Neuronal stem cell (in vitro differentiated cells): ENCODE measurements at regions not wholly inside any gene's neighbourhood (a gene's known extent, or its start where the extent isn't known, plus 50 kb on each side); places are given as distances from the start of the nearest gene placed in this dataset.

Source experiments
- DNase-seq: peaks from one replicate; pipeline ENCODE4 v3.0.0-alpha.2; 2013; ENCODE audit warnings: low spot score
- H2AFZ ChIP-seq: one replicate; pipeline ENCODE4 v1.6.1; 2013; ENCODE audit warnings: mild to moderate bottlenecking, low read length, inconsistent platforms
- H2AK5ac ChIP-seq: 2 replicates; pipeline ENCODE4 v1.6.1; 2013; ENCODE audit warnings: low read depth, mild to moderate bottlenecking, inconsistent platforms, low read length, moderate library complexity, mixed read lengths
- H2BK120ac ChIP-seq: 2 replicates; pipeline ENCODE4 v1.6.1; 2013; ENCODE audit warnings: low read depth, mild to moderate bottlenecking, inconsistent platforms, low read length, moderate library complexity, mixed read lengths
- H2BK12ac ChIP-seq: one replicate; pipeline ENCODE4 v1.6.1; 2013; ENCODE audit warnings: low read length, inconsistent platforms
- H2BK15ac ChIP-seq: 2 replicates; pipeline ENCODE4 v1.6.1; 2013; ENCODE audit warnings: mild to moderate bottlenecking, low read length, inconsistent platforms, mixed read lengths
- H2BK5ac ChIP-seq: one replicate; pipeline ENCODE4 v1.6.1; 2013; ENCODE audit warnings: inconsistent platforms, mild to moderate bottlenecking, low read length, moderate library complexity
- H3K14ac ChIP-seq: one replicate; pipeline ENCODE4 v1.6.1; 2013; ENCODE audit warnings: low read length, inconsistent platforms
- H3K18ac ChIP-seq: 2 replicates; pipeline ENCODE4 v1.6.1; 2013; ENCODE audit warnings: low read length, inconsistent platforms
- H3K23ac ChIP-seq: 2 replicates; pipeline ENCODE4 v1.6.1; 2013; ENCODE audit warnings: low read depth, mild to moderate bottlenecking, mixed read lengths, low read length, inconsistent platforms; ENCODE audit not compliant: poor library complexity
- H3K27ac ChIP-seq: replicated peaks from 3 replicates; pipeline ENCODE4 v1.5.1; 2013; ENCODE audit warnings: low read length, inconsistent platforms
- H3K27me3 ChIP-seq, 3 experiments: 2 replicates each; pipeline ENCODE4 v1.6.1; 2013; ENCODE audit warnings: low read length in 3 of 3, mild to moderate bottlenecking in 2 of 3, inconsistent platforms in 1 of 3, low read depth in 1 of 3, mixed read lengths in 1 of 3, moderate library complexity in 1 of 3; ENCODE audit not compliant: control insufficient read depth in 3 of 3, insufficient read depth in 3 of 3
- H3K36me3 ChIP-seq, 2 donors: replicated peaks in 1 of 2; 2 replicates each; pipeline ENCODE4 v1.6.1; 2013; ENCODE audit warnings: low read length in 2 of 2; ENCODE audit not compliant: control insufficient read depth in 2 of 2, insufficient read depth in 2 of 2
- H3K4ac ChIP-seq: 2 replicates; pipeline ENCODE4 v1.6.1; 2013; ENCODE audit warnings: inconsistent platforms, mild to moderate bottlenecking, low read length, moderate library complexity
- H3K4me1 ChIP-seq, 2 donors: 1 replicate in 1 of 2; 2 replicates in 1 of 2; pipeline ENCODE4 v1.6.1; 2013; ENCODE audit warnings: low read length in 2 of 2, low read depth in 1 of 2; ENCODE audit not compliant: control insufficient read depth in 2 of 2, insufficient read depth in 1 of 2
- H3K4me2 ChIP-seq: one replicate; pipeline ENCODE4 v1.6.1; 2013; ENCODE audit warnings: mild to moderate bottlenecking, low read length, inconsistent platforms; ENCODE audit not compliant: insufficient read depth, poor library complexity, severe bottlenecking
- H3K4me3 ChIP-seq, 2 donors: 2 replicates each; pipeline ENCODE4 v1.5.1; 2013; ENCODE audit warnings: low read length in 2 of 2, mild to moderate bottlenecking in 2 of 2, inconsistent platforms in 1 of 2, moderate library complexity in 1 of 2
- H3K79me1 ChIP-seq: one replicate; pipeline ENCODE4 v1.6.1; 2013; ENCODE audit warnings: low read depth, mild to moderate bottlenecking, inconsistent platforms, low read length, moderate library complexity
- H3K9ac ChIP-seq: one replicate; pipeline ENCODE4 v1.6.1; 2013; ENCODE audit warnings: mild to moderate bottlenecking, low read depth, low read length, inconsistent platforms; ENCODE audit not compliant: poor library complexity
- H3K9me3 ChIP-seq, 2 donors: replicated peaks in 1 of 2; 2 replicates each; pipeline versions ENCODE3 to v1.6.1; 2013; ENCODE audit warnings: low read length in 2 of 2, mild to moderate bottlenecking in 2 of 2, inconsistent platforms in 1 of 2, low read depth in 1 of 2, mixed read lengths in 1 of 2, moderate library complexity in 1 of 2; ENCODE audit not compliant: control insufficient read depth in 2 of 2, insufficient read depth in 1 of 2
- H4K8ac ChIP-seq: one replicate; pipeline ENCODE4 v1.6.1; 2013; ENCODE audit warnings: low read depth, mild to moderate bottlenecking, inconsistent platforms, low read length, moderate library complexity
- H4K91ac ChIP-seq: one replicate; pipeline ENCODE4 v1.6.1; 2013; ENCODE audit warnings: low read length, low read depth, mild to moderate bottlenecking, inconsistent platforms; ENCODE audit not compliant: poor library complexity
- WGBS, 2 donors: extraction: QIAGEN DNeasy Blood & Tissue Kit; methylation state at CpG; one replicate each; pipeline ENCODE4 v1.1.7; 2013; ENCODE audit warnings: missing lambda C conversion rate in 2 of 2, mixed read lengths in 1 of 2; ENCODE audit not compliant: insufficient read length in 2 of 2, insufficient replicate concordance in 1 of 2; ENCODE audit errors: extremely low coverage in 2 of 2; 5-methylcytosine and 5-hydroxymethylcytosine counted together

DNA sequence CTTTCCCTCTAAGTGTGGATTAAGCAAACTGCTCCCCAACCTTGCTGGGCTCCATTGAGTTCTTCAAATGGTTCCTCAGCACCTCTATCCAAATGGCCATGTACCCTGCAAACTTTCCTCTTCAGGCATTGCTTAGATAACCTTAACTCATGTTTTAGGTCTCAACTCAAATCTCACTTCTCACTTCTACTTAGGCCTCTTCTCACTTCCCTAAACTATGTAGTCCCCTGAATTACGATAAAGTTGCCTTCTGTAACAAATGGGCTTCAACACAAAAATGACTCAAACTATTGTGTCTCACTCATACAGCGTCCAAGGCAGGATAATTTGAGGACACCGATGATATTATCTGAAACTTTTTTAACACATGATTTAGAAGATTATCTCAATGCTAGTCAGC, 62.4 kb upstream of the STAC start:
- Histone ChIP-seq H2BK12ac (no peak overlapping the region), H3K27ac (no peak overlapping the region), H3K23ac (no peak overlapping the region), H3K4ac (no peak overlapping the region), H2BK120ac (no peak overlapping the region), H3K18ac (no peak overlapping the region), H4K8ac (no peak overlapping the region), H3K9ac (no peak overlapping the region), H3K36me3 (no peaks in the 10 kb centered on the region), H3K14ac (no peak overlapping the region), H3K4me1 (peaks cover 0 to 6% of the 10 kb centered on the region in 2 donors), H3K79me1 (no peaks in the 10 kb centered on the region), H2AFZ (no peak overlapping the region), H2BK15ac (no peak overlapping the region), H3K27me3 (no peaks in the 10 kb centered on the region), H4K91ac (no peak overlapping the region), H3K4me2 (no peak overlapping the region), H3K9me3 (no peaks in the 10 kb centered on the region), H2AK5ac (no peak overlapping the region), H3K4me3 (no peak overlapping the region), H2BK5ac (no peak overlapping the region)
- no CpG with 5 or more reads among the region's 3 CpGs for WGBS, 2 donors
- DNase-seq = no peak

DNA sequence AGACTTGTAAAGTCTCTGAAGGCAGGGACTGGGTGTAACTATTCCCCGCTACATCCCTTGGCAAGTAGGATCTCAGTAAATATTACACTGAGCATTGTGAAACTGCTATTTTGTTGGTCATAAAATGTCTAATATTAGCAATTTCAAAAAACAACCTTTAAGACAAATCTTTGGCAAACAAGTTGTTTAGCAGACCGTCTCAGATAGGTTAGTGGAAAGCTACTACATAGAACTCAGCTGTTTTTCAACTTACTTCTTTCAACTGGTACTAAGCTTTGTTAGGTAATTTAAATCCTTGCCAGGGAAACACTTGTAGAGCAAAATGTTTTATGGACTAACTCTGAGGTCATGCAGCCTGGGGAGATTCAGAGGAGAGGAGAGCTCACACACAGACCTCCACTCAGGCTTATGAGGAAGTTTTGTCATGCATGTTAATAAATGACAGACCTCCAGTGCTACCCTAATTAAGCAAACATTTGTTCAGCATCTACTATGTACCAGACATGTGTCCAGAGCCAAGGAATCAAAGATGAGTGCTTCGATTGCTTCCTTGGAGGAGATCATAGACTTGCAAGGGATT, 61.6 kb upstream of the STAC start:
- Histone ChIP-seq H2BK12ac (no peak overlapping the region), H3K23ac (no peak overlapping the region), H3K36me3 (no peaks in the 10 kb centered on the region), H3K9me3 (no peaks in the 10 kb centered on the region), H3K4me3 (no peak overlapping the region), H3K4me1 (peaks cover 0 to 6% of the 10 kb centered on the region in 2 donors), H3K27me3 (no peaks in the 10 kb centered on the region), H4K91ac (no peak overlapping the region), H2AK5ac (no peak overlapping the region), H3K14ac (no peak overlapping the region), H3K27ac (no peak overlapping the region), H3K79me1 (no peaks in the 10 kb centered on the region), H4K8ac (no peak overlapping the region), H2AFZ (no peak overlapping the region), H2BK5ac (no peak overlapping the region), H3K4me2 (no peak overlapping the region), H3K4ac (no peak overlapping the region), H3K9ac (no peak overlapping the region), H2BK15ac (no peak overlapping the region), H2BK120ac (no peak overlapping the region), H3K18ac (no peak overlapping the region)
- no peak for DNase-seq
- no CpG with 5 or more reads among the region's 3 CpGs for whole genome bisulfite sequencing, 2 donors

DNA sequence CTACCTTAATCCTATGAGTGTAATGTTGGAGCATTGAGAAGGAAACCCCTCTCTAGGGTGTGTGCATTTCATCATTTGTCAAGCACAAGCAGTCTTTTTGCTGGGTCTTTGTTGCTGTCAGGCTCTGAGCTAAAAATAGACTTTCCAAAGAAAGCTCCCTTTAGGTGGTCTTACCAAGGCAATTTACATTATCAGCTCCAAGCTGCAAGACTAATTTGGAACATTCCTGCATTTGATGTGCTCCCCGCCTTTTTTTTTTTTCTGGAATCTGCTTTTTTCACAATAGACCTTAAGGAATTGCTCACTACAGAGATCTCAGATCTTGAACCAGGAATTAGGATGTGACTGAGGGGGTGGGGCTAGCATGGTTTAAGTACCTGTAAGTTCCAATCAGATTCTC, 60.6 kb upstream of the STAC start:
- no peak overlapping the region for H3K4ac ChIP-seq
- WGBS, 2 donors = no CpG with 5 or more reads among the region's 1 CpG
- H2BK120ac ChIP-seq = no peak overlapping the region
- no peak overlapping the region for H2BK12ac ChIP-seq
- H2AFZ ChIP-seq = no peak overlapping the region
- DNase-seq = peak; percentile 9
- H3K4me1 ChIP-seq = peaks cover 0 to 6% of the 10 kb centered on the region in 2 donors
- H3K14ac ChIP-seq = no peak overlapping the region
- no peaks in the 10 kb centered on the region for H3K36me3 ChIP-seq
- H3K79me1 ChIP-seq = no peaks in the 10 kb centered on the region
- no peak overlapping the region for H3K4me3 ChIP-seq
- no peak overlapping the region for H4K8ac ChIP-seq
- no peak overlapping the region for H3K4me2 ChIP-seq
- H2BK15ac ChIP-seq = no peak overlapping the region
- no peak overlapping the region for H2BK5ac ChIP-seq
- no peak overlapping the region for H3K23ac ChIP-seq
- no peaks in the 10 kb centered on the region for H3K9me3 ChIP-seq
- no peak overlapping the region for H3K27ac ChIP-seq
- no peak overlapping the region for H2AK5ac ChIP-seq
- no peak overlapping the region for H3K9ac ChIP-seq
- no peaks in the 10 kb centered on the region for H3K27me3 ChIP-seq
- H3K18ac ChIP-seq = no peak overlapping the region
- H4K91ac ChIP-seq = no peak overlapping the region
